ENCODE measurements at regions not wholly inside any gene's neighbourhood (a gene's known extent, or its start where the extent isn't known, plus 50 kb on each side); places are given as distances from the start of the nearest gene placed in this dataset.

DNA sequence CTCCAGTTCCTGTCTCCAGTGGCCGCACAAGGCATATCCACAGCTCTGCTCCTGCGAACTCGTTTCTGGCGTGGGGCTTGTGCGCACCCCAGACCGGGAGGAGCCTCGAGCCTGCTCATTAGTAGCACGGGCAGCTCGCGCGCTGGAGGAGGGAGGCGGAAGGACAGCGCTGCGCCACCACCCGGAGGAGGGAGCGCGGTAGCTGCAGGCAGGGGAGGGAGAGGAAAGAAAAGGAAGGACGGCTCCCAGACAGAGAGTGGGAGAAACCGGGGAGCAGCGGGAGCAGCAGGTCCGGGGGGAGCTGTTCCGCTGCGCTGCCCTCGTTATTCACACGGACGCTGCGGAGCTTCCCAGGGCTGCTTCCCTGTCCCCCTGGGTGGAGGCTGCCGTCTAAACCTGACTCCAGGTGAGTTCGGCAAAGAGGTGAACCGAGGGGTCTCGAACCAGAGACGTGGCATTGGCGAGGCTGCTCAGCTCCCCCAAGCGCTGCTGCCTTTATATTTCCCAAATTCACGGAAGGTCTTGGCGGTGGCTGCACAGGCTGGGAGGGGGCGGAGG lies 121.3 kb upstream of the ZNF717 start:
- no peak for FAIRE-seq
- CTCF ChIA-PET (ENCODE audit: partially characterized antibody) = interaction anchor here (1.0 to 1.7 kb wide), 6 partner anchors 12 to 663 kb away, joined by 3 to 8 read pairs (median 4); no protein-coding TSS in a partner anchor
- H3K9me3 ChIP-seq (ENCODE audit: insufficient read depth in 2 of 2, low read depth in 1 of 2, low read length in 1 of 2) = no peaks in the 10 kb centered on the region
- no peak overlapping the region for H2AK5ac ChIP-seq (ENCODE audit: low read depth, low read length)
- H2AFZ ChIP-seq (ENCODE audit: low read length) = peak overlapping the region; percentile 82; the same call in 1 of the 2 replicates
- 3% methylated on average over 37 of the region's 37 CpGs; no CpG with 5 or more reads in 1 of the 2 experiments for WGBS, 2 experiments (ENCODE audit: extremely low coverage in 1 of 2, insufficient coverage in 1 of 2, insufficient read length in 1 of 2, insufficient replicate concordance in 2 of 2, low coverage in 1 of 2, low lambda C conversion rate in 2 of 2, missing lambda C conversion rate in 1 of 2)
- no peaks in the 10 kb centered on the region for H3K79me1 ChIP-seq (ENCODE audit: low read depth, low read length)
- no peak overlapping the region for H2BK120ac ChIP-seq (replicated peaks; ENCODE audit: low read depth, low read length)
- H4K20me1 ChIP-seq (replicated peaks in 1 of 2; ENCODE audit: control insufficient read depth in 1 of 2, insufficient read depth in 2 of 2, low read length in 2 of 2) = no peaks in the 10 kb centered on the region
- peaks cover 0 to 8% (median 0%) of the 10 kb centered on the region in 4 experiments; a peak in 2 of 7 replicates for H3K27me3 ChIP-seq (replicated peaks in 1 of 4; ENCODE audit: control insufficient read depth in 3 of 4, extremely low read depth in 1 of 4, insufficient read depth in 3 of 4, low read length in 3 of 4)
- 0 out of 2 replicates have a peak overlapping the region, but pooled peaks have one; percentile 22 for H3K27ac ChIP-seq (ENCODE audit: low read depth, low read length)
- H3K14ac ChIP-seq (ENCODE audit: insufficient read length) = no peak overlapping the region
- no peak overlapping the region for H3K4ac ChIP-seq (replicated peaks; ENCODE audit: insufficient read length, low read depth, low read length)
- POLR2A ChIA-PET (ENCODE audit: partially characterized antibody) = no interaction called here
- H3K23ac ChIP-seq (ENCODE audit: insufficient read length) = no peak overlapping the region
- no peak overlapping the region for H4K91ac ChIP-seq (replicated peaks; ENCODE audit: insufficient read length, low read length)
- 0 out of 2 replicates have a peak overlapping the region, but pooled peaks have one; percentile 10 for H2BK20ac ChIP-seq (ENCODE audit: low read length)
- no peak overlapping the region for H4K5ac ChIP-seq (ENCODE audit: insufficient read length, low read depth, low read length)
- no peak overlapping the region for H2BK12ac ChIP-seq (ENCODE audit: low read depth, low read length)
- H3K79me2 ChIP-seq (ENCODE audit: control insufficient read depth in 1 of 2, insufficient read depth in 2 of 2, low read length in 2 of 2) = no peaks in the 10 kb centered on the region
- peaks cover 0 to 4% (median 1%) of the 10 kb centered on the region in 4 experiments; a peak in 1 of 7 replicates for H3K4me1 ChIP-seq (replicated peaks in 1 of 4; ENCODE audit: control insufficient read depth in 3 of 4, insufficient read depth in 4 of 4, low read length in 3 of 4)
- DNase-seq (ENCODE audit: low read depth in 1 of 2, low spot score in 2 of 2) = peak; percentile 46 to 82
- no peaks in the 10 kb centered on the region for H3K36me3 ChIP-seq (ENCODE audit: control insufficient read depth in 2 of 4, insufficient read depth in 4 of 4, low read length in 3 of 4)
- H2BK5ac ChIP-seq (ENCODE audit: low read depth, low read length) = peak overlapping the region; percentile 37; the same call in 1 of the 2 replicates
- H3K18ac ChIP-seq (ENCODE audit: extremely low read depth, low read length) = peak overlapping the region; percentile 51; the same call in 1 of the 2 replicates
- no peak overlapping the region for H2BK15ac ChIP-seq (ENCODE audit: low read length)
- peak overlapping the region; percentile 66 to 72 for H3K4me2 ChIP-seq (ENCODE audit: insufficient read depth in 1 of 2, low read depth in 2 of 2, low read length in 2 of 2)
- H3K23me2 ChIP-seq (ENCODE audit: low read depth, low read length) = peaks cover 3% of the 10 kb centered on the region; the same call in 1 of the 2 replicates
- H3K56ac ChIP-seq (replicated peaks; ENCODE audit: insufficient read length, low read depth, low read length) = no peak overlapping the region
- no peak overlapping the region for H4K8ac ChIP-seq (ENCODE audit: extremely low read depth, insufficient read depth, low read length)
- peak overlapping the region in 3 of 4 experiments; percentile 5 to 35 (median 31); a peak in 4 of 7 replicates for H3K9ac ChIP-seq (replicated peaks in 1 of 4; ENCODE audit: extremely low read depth in 1 of 4, low read depth in 3 of 4, low read length in 3 of 4)
- peak overlapping the region; percentile 60 to 81 (median 69) for H3K4me3 ChIP-seq (ENCODE audit: extremely low read depth in 1 of 4, insufficient read depth in 2 of 4, low read depth in 3 of 4, low read length in 4 of 4)
- TF ChIP-seq RFX5 (IDR thresholded peaks at IDR 0.05; ENCODE audit: borderline replicate concordance, low read depth, low read length) = no peak
- TF ChIP-seq CBX5 (IDR thresholded peaks at IDR 0.05; ENCODE audit: low read depth, low read length) = no peak
- TF ChIP-seq POLR2A (IDR thresholded peaks at IDR 0.05; ENCODE audit: control extremely low read depth in 1 of 2, low read depth in 2 of 2, low read length in 2 of 2) = no peak; a peak in 1 of 3 replicates

All from H1 (cell line).